HG03565 (cell line): ENCODE measurements at regions not wholly inside any gene's neighbourhood (a gene's known extent, or its start where the extent isn't known, plus 50 kb on each side); places are given as distances from the start of the nearest gene placed in this dataset.
"Not testable (repeated sequence)": the region's sequence is repeated elsewhere in the genome, so short reads cannot be mapped to it uniquely, and the experiment has no call there.

Source experiments
- ATAC-seq: cut with Tn5 transposase; IDR thresholded peaks from one replicate; pipeline ENCODE4 v1.9.1; 2021; ENCODE audit warnings: mild to moderate bottlenecking, moderate library complexity; ENCODE audit not compliant: unreplicated experiment

DNA sequence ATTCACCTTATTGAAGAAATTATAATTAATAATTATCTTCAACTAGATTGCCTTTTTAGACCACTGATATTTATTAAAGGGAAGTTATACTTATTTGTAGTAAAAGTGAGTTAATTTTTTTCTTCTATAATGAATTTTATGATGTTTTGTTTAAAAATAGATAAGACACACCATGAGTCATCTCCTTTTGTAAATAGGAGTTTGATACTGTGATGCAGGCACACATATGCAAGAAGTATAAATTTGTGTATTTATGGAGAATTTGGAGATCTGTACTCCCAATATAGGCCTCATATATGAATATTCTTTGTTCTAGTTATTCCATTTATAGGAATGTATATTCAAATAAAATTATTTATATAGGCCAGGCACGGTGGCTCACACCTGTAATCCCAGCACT is 703.5 kb upstream of the CHAC2 start:
- ATAC-seq: no peak

GRCh38 chr2:53058526-53058925 is 709.1 kb upstream of the CHAC2 start:
- no peak for ATAC-seq

DNA sequence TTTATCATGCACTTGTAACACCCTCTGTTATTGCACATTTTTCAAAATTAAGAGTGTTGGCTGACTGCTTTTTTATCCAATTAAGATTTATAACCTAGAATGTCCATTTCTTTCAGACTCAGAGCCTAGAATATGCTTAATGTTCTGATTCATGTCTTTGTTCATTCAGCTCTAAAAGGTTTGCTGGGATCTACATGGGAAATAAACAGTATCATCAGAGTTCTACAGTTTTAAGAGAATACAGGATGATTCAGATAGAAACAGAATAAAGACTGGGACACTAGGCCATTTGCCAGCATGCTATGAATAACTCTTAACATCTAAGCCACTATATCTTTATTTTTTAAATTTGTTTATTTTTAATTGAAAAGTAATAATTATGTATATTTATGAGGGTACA is 713.7 kb upstream of the CHAC2 start:
- no peak for ATAC-seq

DNA sequence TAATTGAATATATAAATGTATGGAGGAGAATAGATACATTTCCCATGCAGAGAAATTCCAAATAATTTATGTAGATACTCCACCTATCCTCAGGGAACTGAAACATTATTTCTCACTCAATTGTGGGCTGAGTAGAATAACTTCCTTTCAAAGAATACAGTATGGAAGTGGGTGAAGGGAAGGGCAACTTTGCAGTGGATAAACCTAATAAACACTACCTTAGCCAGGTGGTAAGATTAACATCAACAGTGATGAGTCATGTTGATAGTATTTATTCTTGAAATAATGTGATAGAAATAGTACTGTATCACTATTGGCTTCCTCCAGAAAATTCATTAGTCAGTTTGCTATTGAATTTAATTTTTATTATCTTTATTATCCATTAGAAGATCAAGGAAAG is 716.4 kb upstream of the CHAC2 start:
- ATAC-seq: no peak

DNA sequence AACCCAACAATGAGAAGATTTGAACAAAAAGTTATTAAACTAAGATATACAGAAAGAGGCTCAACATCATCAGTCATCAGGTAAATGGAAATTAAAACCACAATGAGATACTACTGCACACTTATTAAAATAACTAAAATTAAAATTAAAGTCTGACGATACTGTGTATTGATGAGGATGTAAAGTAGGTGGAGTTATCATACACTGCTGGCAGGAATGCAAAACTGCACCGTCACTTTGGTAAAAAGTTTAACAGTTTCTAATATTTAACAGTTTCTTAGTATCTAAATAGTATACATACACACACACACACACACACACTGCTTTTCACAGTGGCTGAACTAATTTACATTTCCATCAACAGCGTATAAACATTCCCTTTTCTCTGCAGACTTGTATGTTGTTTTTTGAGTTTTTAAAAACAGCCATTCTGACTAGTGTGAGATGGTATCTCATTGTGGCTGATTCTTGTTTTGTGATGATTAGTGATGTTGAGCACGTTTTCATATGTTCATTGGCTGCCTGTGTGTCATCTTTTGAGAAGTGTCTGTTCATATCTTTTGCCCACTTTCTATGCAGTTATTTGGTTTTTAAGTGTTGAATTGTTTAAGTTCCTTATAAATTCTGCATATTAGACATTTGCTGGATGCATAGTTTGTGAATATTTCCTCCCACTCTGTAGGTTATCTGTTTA is 726.9 kb upstream of the CHAC2 start:
- ATAC-seq: no peak

DNA sequence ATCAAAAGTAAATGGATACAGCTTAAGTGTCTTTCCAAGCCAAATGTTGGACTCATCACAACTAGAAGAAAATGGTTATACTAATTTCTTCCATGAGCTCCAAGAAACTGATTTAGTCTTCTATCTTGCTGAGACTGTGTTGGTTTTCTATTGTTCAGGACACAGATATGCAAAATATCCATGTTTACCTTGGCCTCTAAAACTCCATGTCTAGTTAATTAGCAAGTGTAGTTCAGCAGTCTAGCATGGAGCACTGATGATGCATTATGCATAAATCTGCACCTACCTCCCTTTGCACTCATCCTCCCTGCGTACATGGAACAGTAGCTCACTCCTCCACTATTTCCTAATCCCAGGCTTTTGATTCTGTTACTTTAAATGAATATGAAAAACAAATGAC is 731.4 kb upstream of the CHAC2 start:
- no peak for ATAC-seq

- ATAC-seq: no peak
These were observed 732.5 kb upstream of the CHAC2 start for GRCh38 chr2:53035153-53035552.

- no peak for ATAC-seq
These were observed 734.2 kb upstream of the CHAC2 start for GRCh38 chr2:53033411-53033810.

GRCh38 chr2:53028746-53029423 is 738.7 kb upstream of the CHAC2 start:
- ATAC-seq: no peak

- no peak for ATAC-seq
These were observed 739.4 kb upstream of the CHAC2 start for GRCh38 chr2:53028225-53028624.

DNA sequence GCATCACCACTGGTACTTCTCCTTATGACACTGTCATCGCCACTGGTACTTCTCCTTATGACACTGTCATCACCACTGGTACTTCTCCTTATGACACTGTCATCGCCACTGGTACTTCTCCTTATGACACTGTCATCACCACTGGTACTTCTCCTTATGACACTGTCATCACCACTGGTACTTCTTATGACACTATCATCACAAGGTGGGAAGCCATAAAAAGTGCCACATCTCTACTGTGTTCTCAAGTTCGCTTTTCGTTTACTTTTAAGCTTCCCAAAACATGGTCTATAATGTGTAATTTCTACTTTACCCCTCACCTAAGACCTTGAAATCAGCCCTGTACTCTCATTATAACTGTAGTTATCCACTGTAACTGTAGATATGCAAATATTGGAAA is 745.4 kb upstream of the CHAC2 start:
- not testable (repeated sequence) for ATAC-seq

DNA sequence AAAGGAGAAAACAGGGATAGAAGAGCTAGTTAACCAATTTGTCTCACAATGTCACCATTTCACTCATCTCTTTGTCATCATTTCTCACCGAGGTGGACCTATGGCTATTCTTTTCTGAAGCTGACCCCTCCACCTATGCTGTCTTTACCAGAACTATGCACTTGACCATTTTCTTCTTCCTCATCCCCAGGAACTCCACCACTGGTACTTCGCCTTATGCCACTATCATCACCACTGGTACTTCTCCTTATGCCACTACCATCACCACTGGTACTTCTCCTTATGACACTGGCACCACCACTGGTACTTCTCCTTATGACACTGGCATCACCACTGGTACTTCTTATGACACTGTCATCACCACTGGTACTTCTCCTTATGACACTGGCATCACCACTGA is 745.8 kb upstream of the CHAC2 start:
- ATAC-seq: no peak

DNA sequence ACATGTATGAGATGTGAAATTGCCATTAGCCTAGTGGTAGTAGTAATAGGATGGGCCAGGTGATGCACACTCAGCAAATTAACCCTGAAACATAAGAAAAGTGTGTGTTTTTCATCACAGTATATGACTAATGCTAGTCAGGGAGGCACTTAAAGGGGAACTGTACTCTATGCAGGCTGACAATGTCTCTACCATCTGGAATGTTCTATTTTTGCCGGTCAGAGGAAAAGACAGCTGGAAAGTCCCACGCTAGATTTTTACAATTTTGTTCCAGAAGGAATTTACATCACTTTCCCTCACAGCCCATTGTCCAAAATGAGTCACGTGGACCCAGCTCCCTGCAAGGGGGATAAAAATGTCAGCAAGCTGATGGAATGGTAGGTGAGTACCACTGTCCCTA is 746.3 kb upstream of the CHAC2 start:
- ATAC-seq: no peak

DNA sequence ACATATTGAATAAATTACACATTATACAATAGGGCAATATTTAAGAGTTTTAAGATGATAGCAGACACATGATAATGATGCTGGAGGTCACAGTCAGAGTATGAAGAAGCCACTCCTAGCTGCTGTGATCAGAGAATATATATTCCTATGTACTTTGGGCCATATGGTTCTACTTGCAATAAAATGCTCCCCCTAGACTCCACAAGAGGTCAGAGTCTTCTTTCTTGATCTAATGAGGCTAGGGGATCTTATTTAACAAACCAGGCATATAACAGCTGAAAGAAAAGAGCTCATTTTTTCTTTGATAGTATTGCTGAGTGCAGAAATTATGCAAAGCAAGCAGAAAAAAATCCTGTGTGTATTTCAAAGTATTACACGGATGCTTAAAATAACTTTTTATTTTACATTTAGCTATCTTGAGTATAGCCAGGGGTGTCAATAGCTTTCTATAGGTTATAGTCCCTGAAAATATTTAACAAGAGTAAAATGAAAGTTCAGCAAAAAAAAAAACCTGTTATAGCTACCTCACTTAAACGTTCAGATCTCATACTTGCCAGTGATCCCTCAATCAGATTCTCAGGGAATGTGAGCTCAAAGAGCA is 748.7 kb upstream of the CHAC2 start:
- ATAC-seq: no peak

- ATAC-seq: no peak
These were observed 760.6 kb upstream of the CHAC2 start for GRCh38 chr2:53006980-53007379.

GRCh38 chr2:53004413-53004812 is 763.2 kb upstream of the CHAC2 start:
- ATAC-seq: no peak

- no peak for ATAC-seq
These were observed 772.2 kb upstream of the CHAC2 start for GRCh38 chr2:52995424-52995823.

- no peak for ATAC-seq
These were observed 791.3 kb upstream of the CHAC2 start for GRCh38 chr2:52976143-52976949.

- no peak for ATAC-seq
These were observed 793.5 kb upstream of the CHAC2 start for GRCh38 chr2:52974127-52974526.

DNA sequence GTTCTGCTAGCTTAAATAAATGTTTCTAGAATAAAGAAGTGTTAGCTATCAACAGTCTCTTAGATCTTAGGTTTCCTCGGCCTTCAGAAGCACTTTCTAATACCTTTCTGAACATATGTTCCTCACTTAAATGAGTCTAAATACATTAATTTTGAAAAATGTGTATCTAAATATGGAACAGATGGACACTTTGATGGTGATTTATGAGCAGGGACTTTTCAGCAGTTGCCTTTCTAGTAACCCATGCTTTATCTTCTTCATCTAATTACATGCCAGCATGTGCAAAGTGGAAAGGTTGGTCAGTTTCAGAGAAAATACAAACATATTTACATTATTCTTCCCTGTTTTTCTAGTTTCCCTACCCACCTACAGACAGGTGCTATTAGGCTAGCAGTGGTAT is 797.0 kb upstream of the CHAC2 start:
- no peak for ATAC-seq

DNA sequence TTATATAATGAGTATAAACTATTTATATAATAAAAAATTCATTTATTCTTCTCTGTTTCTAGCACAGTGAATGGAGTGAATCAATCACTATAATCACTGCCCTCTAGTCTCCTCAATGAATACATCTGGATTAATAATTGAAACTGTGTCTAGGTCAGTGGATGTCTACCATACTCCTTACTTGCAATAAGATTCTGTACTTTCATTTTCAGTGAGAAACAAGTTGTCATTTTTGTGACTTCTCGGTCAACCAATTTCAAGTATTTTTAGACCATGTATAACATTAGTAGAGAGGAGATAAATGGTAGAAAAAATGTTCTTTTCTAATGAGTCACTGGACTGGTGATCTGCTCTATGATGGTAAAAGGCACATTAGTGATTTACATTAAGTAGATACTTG is 799.6 kb upstream of the CHAC2 start:
- ATAC-seq: no peak
